ENCODE measurements at regions not wholly inside any gene's neighbourhood (a gene's known extent, or its start where the extent isn't known, plus 50 kb on each side); places are given as distances from the start of the nearest gene placed in this dataset.

- no peak for DNase-seq
- Histone ChIP-seq H3K9me3 (ENCODE audit: control extremely low read depth in 1 of 5, control insufficient read depth in 4 of 5, insufficient read depth in 2 of 5, low read depth in 1 of 5, low read length in 4 of 5) (no peaks in the 10 kb centered on the region), H3K27ac (ENCODE audit: insufficient read depth in 1 of 2, low read depth in 1 of 2, low read length in 2 of 2, poor library complexity in 1 of 2, severe bottlenecking in 2 of 2) (no peak overlapping the region), H3K27me3 (replicated peaks in 2 of 5; ENCODE audit: control insufficient read depth in 4 of 5, insufficient read depth in 5 of 5, low read length in 4 of 5) (no peaks in the 10 kb centered on the region), H3K36me3 (ENCODE audit: control insufficient read depth in 4 of 4, insufficient read depth in 4 of 4, low read length in 3 of 4) (no peaks in the 10 kb centered on the region), H3K4me3 (ENCODE audit: control insufficient read depth in 1 of 7, extremely low read depth in 1 of 7, insufficient read depth in 4 of 7, low read depth in 2 of 7, low read length in 6 of 7) (no peak overlapping the region), H3K4me1 (ENCODE audit: control extremely low read depth in 1 of 4, control insufficient read depth in 4 of 4, insufficient read depth in 4 of 4, low read length in 3 of 4) (no peaks in the 10 kb centered on the region)
- CTCF ChIA-PET, result no interaction called here
- WGBS (ENCODE audit: insufficient coverage), result no CpG with 5 or more reads among the region's 1 CpG
- POLR2A ChIA-PET, result no interaction called here
Measured at GRCh38 chr2:52658598-52658997, 1109.0 kb upstream of the CHAC2 start.

DNA sequence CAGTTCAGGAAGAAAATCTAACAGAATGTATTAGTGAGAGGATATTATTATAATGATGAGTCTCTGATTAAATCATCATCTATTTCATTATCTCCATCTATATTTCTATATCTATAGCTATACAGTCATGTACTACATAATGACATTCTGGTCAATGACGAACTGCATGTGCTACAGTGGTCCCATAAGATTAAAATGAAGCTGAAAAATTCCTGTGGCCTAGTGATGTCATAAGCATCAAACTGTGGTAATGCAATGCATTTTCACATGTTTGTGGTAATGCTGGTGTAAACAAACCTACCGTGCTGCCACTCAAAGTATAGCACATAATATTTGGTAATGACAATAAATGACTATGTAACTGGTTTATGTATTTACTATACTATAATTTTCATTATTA lies 1127.9 kb upstream of the CHAC2 start:
- Histone ChIP-seq H3K4me3 (ENCODE audit: control insufficient read depth in 1 of 7, extremely low read depth in 1 of 7, insufficient read depth in 4 of 7, low read depth in 2 of 7, low read length in 6 of 7) (no peak overlapping the region), H3K27ac (ENCODE audit: insufficient read depth in 1 of 2, low read depth in 1 of 2, low read length in 2 of 2, poor library complexity in 1 of 2, severe bottlenecking in 2 of 2) (no peak overlapping the region), H3K27me3 (replicated peaks in 2 of 5; ENCODE audit: control insufficient read depth in 4 of 5, insufficient read depth in 5 of 5, low read length in 4 of 5) (no peaks in the 10 kb centered on the region), H3K4me1 (ENCODE audit: control extremely low read depth in 1 of 4, control insufficient read depth in 4 of 4, insufficient read depth in 4 of 4, low read length in 3 of 4) (no peaks in the 10 kb centered on the region), H3K36me3 (ENCODE audit: control insufficient read depth in 4 of 4, insufficient read depth in 4 of 4, low read length in 3 of 4) (no peaks in the 10 kb centered on the region), H3K9me3 (ENCODE audit: control extremely low read depth in 1 of 5, control insufficient read depth in 4 of 5, insufficient read depth in 2 of 5, low read depth in 1 of 5, low read length in 4 of 5) (peaks cover 0 to 6% (median 2%) of the 10 kb centered on the region in 5 experiments)
- DNase-seq, result no peak
- CTCF ChIA-PET, result no interaction called here
- WGBS (ENCODE audit: insufficient coverage), result no CpG with 5 or more reads among the region's 2 CpGs
- POLR2A ChIA-PET, result no interaction called here

GRCh38 chr2:52632543-52632942 lies 1135.1 kb upstream of the CHAC2 start:
- Histone ChIP-seq H3K36me3 (ENCODE audit: control insufficient read depth in 4 of 4, insufficient read depth in 4 of 4, low read length in 3 of 4) (no peaks in the 10 kb centered on the region), H3K27ac (ENCODE audit: insufficient read depth in 1 of 2, low read depth in 1 of 2, low read length in 2 of 2, poor library complexity in 1 of 2, severe bottlenecking in 2 of 2) (no peak overlapping the region), H3K9me3 (ENCODE audit: control extremely low read depth in 1 of 5, control insufficient read depth in 4 of 5, insufficient read depth in 2 of 5, low read depth in 1 of 5, low read length in 4 of 5) (peaks cover 0 to 5% (median 0%) of the 10 kb centered on the region in 5 experiments), H3K4me1 (ENCODE audit: control extremely low read depth in 1 of 4, control insufficient read depth in 4 of 4, insufficient read depth in 4 of 4, low read length in 3 of 4) (no peaks in the 10 kb centered on the region), H3K4me3 (ENCODE audit: control insufficient read depth in 1 of 7, extremely low read depth in 1 of 7, insufficient read depth in 4 of 7, low read depth in 2 of 7, low read length in 6 of 7) (no peak overlapping the region), H3K27me3 (replicated peaks in 2 of 5; ENCODE audit: control insufficient read depth in 4 of 5, insufficient read depth in 5 of 5, low read length in 4 of 5) (no peaks in the 10 kb centered on the region)
- ChIA-PET POLR2A (no interaction called here), CTCF (interaction anchor here (0.6 kb wide), 1 partner anchor 120 kb away, joined by 3 read pairs; no protein-coding TSS in a partner anchor)
- DNase-seq, result no peak
- 93% methylated on average over 6 of the region's 6 CpGs for WGBS (ENCODE audit: insufficient coverage)

DNA sequence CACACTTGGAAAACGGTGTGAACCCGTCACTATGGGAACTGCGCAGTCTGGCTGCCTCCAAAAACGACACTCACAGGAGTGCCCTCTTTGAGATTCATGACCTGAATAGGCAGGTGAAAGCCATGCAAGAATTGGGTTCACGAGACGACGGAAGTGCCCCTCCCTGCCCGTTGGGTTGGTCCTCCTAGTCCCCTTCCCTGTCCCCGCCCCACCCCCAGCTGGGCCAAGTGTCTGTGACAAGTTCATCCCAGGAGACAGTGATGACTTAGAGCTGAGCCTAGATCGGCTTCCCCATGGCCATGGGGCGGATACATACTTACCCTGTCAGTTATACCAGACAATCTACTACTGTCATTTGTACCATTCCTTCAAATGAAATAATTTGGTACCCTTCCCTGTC lies 1137.7 kb upstream of the CHAC2 start:
- no peaks in the 10 kb centered on the region for H3K4me1 ChIP-seq (ENCODE audit: control extremely low read depth in 1 of 4, control insufficient read depth in 4 of 4, insufficient read depth in 4 of 4, low read length in 3 of 4)
- peaks cover 0 to 5% (median 0%) of the 10 kb centered on the region in 5 experiments for H3K9me3 ChIP-seq (ENCODE audit: control extremely low read depth in 1 of 5, control insufficient read depth in 4 of 5, insufficient read depth in 2 of 5, low read depth in 1 of 5, low read length in 4 of 5)
- H3K36me3 ChIP-seq (ENCODE audit: control insufficient read depth in 4 of 4, insufficient read depth in 4 of 4, low read length in 3 of 4), result no peaks in the 10 kb centered on the region
- no peak for DNase-seq
- no peak overlapping the region for H3K4me3 ChIP-seq (ENCODE audit: control insufficient read depth in 1 of 7, extremely low read depth in 1 of 7, insufficient read depth in 4 of 7, low read depth in 2 of 7, low read length in 6 of 7)
- POLR2A ChIA-PET, result no interaction called here
- no peak overlapping the region for H3K27ac ChIP-seq (ENCODE audit: insufficient read depth in 1 of 2, low read depth in 1 of 2, low read length in 2 of 2, poor library complexity in 1 of 2, severe bottlenecking in 2 of 2)
- CTCF ChIA-PET, result no interaction called here
- H3K27me3 ChIP-seq (replicated peaks in 2 of 5; ENCODE audit: control insufficient read depth in 4 of 5, insufficient read depth in 5 of 5, low read length in 4 of 5), result no peaks in the 10 kb centered on the region
- WGBS (ENCODE audit: insufficient coverage), result 86% methylated on average over 10 of the region's 11 CpGs

- WGBS (ENCODE audit: insufficient coverage), result 96% methylated on average over 36 of the region's 36 CpGs
- ChIA-PET CTCF (no interaction called here), POLR2A (no interaction called here)
Measured at GRCh38 chr2:52629531-52629930, 1138.1 kb upstream of the CHAC2 start.

GRCh38 chr2:52622266-52622665 lies 1145.3 kb upstream of the CHAC2 start:
- H3K4me3 ChIP-seq (ENCODE audit: control insufficient read depth in 1 of 7, extremely low read depth in 1 of 7, insufficient read depth in 4 of 7, low read depth in 2 of 7, low read length in 6 of 7), result no peak overlapping the region
- H3K4me1 ChIP-seq (ENCODE audit: control extremely low read depth in 1 of 4, control insufficient read depth in 4 of 4, insufficient read depth in 4 of 4, low read length in 3 of 4), result no peaks in the 10 kb centered on the region
- H3K9me3 ChIP-seq (ENCODE audit: control extremely low read depth in 1 of 5, control insufficient read depth in 4 of 5, insufficient read depth in 2 of 5, low read depth in 1 of 5, low read length in 4 of 5), result no peaks in the 10 kb centered on the region
- WGBS (ENCODE audit: insufficient coverage), result 76% methylated on average over 2 of the region's 2 CpGs
- no peak for DNase-seq
- no peaks in the 10 kb centered on the region for H3K36me3 ChIP-seq (ENCODE audit: control insufficient read depth in 4 of 4, insufficient read depth in 4 of 4, low read length in 3 of 4)
- CTCF ChIA-PET, result no interaction called here
- POLR2A ChIA-PET, result no interaction called here
- no peaks in the 10 kb centered on the region for H3K27me3 ChIP-seq (replicated peaks in 2 of 5; ENCODE audit: control insufficient read depth in 4 of 5, insufficient read depth in 5 of 5, low read length in 4 of 5)
- H3K27ac ChIP-seq (ENCODE audit: insufficient read depth in 1 of 2, low read depth in 1 of 2, low read length in 2 of 2, poor library complexity in 1 of 2, severe bottlenecking in 2 of 2), result no peak overlapping the region

More at GRCh38 chr2:52629531-52629930, 1138.1 kb upstream of the CHAC2 start:
- H3K9me3 ChIP-seq (ENCODE audit: control extremely low read depth in 1 of 5, control insufficient read depth in 4 of 5, insufficient read depth in 2 of 5, low read depth in 1 of 5, low read length in 4 of 5), result peaks cover 0 to 5% (median 0%) of the 10 kb centered on the region in 5 experiments
- no peak overlapping the region for H3K4me3 ChIP-seq (ENCODE audit: control insufficient read depth in 1 of 7, extremely low read depth in 1 of 7, insufficient read depth in 4 of 7, low read depth in 2 of 7, low read length in 6 of 7)
- H3K27me3 ChIP-seq (replicated peaks in 2 of 5; ENCODE audit: control insufficient read depth in 4 of 5, insufficient read depth in 5 of 5, low read length in 4 of 5), result no peaks in the 10 kb centered on the region
- H3K27ac ChIP-seq (ENCODE audit: insufficient read depth in 1 of 2, low read depth in 1 of 2, low read length in 2 of 2, poor library complexity in 1 of 2, severe bottlenecking in 2 of 2), result no peak overlapping the region
- H3K36me3 ChIP-seq (ENCODE audit: control insufficient read depth in 4 of 4, insufficient read depth in 4 of 4, low read length in 3 of 4), result no peaks in the 10 kb centered on the region
- no peak for DNase-seq
- no peaks in the 10 kb centered on the region for H3K4me1 ChIP-seq (ENCODE audit: control extremely low read depth in 1 of 4, control insufficient read depth in 4 of 4, insufficient read depth in 4 of 4, low read length in 3 of 4)

DNA sequence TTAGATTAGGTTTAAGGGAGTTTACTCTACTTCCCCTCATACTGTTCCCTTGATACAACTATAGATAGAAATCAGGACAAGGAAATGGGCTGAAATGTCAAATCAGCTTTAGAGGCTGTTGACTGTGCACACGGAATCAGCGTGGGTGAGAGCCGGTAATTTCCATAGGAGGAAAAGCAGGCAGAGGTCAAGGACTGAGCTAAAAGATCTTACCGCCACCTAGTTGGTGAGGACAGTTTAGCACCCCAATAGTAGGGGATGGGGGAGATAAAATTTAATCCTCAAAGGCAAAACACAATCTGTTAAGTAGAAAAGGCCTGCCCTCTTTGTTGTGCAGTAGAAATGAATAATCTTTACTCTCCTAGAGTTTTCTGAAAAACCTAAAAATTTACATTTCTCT lies 1154.5 kb upstream of the CHAC2 start:
- Histone ChIP-seq H3K4me1 (ENCODE audit: control extremely low read depth in 1 of 4, control insufficient read depth in 4 of 4, insufficient read depth in 4 of 4, low read length in 3 of 4) (no peaks in the 10 kb centered on the region), H3K27me3 (replicated peaks in 2 of 5; ENCODE audit: control insufficient read depth in 4 of 5, insufficient read depth in 5 of 5, low read length in 4 of 5) (no peaks in the 10 kb centered on the region), H3K36me3 (ENCODE audit: control insufficient read depth in 4 of 4, insufficient read depth in 4 of 4, low read length in 3 of 4) (no peaks in the 10 kb centered on the region), H3K27ac (ENCODE audit: insufficient read depth in 1 of 2, low read depth in 1 of 2, low read length in 2 of 2, poor library complexity in 1 of 2, severe bottlenecking in 2 of 2) (no peak overlapping the region), H3K9me3 (ENCODE audit: control extremely low read depth in 1 of 5, control insufficient read depth in 4 of 5, insufficient read depth in 2 of 5, low read depth in 1 of 5, low read length in 4 of 5) (no peaks in the 10 kb centered on the region), H3K4me3 (ENCODE audit: control insufficient read depth in 1 of 7, extremely low read depth in 1 of 7, insufficient read depth in 4 of 7, low read depth in 2 of 7, low read length in 6 of 7) (no peak overlapping the region)
- CTCF ChIA-PET, result no interaction called here
- POLR2A ChIA-PET, result no interaction called here
- 84% methylated on average over 4 of the region's 4 CpGs for WGBS (ENCODE audit: insufficient coverage)
- DNase-seq, result no peak

Data from common myeloid progenitor, CD34-positive (primary cell).